GM12872 (cell line): ENCODE measurements at regions not wholly inside any gene's neighbourhood (a gene's known extent, or its start where the extent isn't known, plus 50 kb on each side); places are given as distances from the start of the nearest gene placed in this dataset.

Experiments
- TF ChIP-seq, protein P1 (sequence below): IDR thresholded peaks from 3 replicates; pipeline ENCODE4 v1.5.1; 2011; ENCODE audit warnings: low read depth, mild to moderate bottlenecking, low read length, moderate library complexity; ENCODE audit not compliant: insufficient read depth

GRCh38 chr16:54361246-54361645, 74.7 kb upstream of the IRX3 start:
- TF ChIP-seq, protein P1, sequence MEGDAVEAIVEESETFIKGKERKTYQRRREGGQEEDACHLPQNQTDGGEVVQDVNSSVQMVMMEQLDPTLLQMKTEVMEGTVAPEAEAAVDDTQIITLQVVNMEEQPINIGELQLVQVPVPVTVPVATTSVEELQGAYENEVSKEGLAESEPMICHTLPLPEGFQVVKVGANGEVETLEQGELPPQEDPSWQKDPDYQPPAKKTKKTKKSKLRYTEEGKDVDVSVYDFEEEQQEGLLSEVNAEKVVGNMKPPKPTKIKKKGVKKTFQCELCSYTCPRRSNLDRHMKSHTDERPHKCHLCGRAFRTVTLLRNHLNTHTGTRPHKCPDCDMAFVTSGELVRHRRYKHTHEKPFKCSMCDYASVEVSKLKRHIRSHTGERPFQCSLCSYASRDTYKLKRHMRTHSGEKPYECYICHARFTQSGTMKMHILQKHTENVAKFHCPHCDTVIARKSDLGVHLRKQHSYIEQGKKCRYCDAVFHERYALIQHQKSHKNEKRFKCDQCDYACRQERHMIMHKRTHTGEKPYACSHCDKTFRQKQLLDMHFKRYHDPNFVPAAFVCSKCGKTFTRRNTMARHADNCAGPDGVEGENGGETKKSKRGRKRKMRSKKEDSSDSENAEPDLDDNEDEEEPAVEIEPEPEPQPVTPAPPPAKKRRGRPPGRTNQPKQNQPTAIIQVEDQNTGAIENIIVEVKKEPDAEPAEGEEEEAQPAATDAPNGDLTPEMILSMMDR: no peak

DNA sequence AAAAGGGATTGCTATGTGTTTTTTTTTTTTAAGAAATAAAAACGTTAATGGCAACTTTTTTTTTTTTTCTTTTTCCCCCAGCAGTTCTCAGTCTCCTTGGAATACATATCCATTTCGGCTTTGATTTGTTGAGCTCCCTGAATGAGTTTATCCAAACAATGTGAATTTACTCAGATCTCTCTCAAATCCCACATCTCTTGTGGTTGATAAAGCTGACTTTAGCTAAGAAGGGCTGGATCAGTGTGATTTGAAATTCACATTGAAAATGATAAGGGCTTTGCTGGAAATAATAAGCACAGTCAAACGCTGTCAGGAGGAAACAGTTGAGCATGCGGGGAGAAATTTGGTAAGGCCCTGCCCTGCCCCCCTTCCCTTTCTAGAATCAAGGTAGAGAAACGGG, 74.1 kb upstream of the IRX3 start:
- TF ChIP-seq, protein P1: no peak

DNA sequence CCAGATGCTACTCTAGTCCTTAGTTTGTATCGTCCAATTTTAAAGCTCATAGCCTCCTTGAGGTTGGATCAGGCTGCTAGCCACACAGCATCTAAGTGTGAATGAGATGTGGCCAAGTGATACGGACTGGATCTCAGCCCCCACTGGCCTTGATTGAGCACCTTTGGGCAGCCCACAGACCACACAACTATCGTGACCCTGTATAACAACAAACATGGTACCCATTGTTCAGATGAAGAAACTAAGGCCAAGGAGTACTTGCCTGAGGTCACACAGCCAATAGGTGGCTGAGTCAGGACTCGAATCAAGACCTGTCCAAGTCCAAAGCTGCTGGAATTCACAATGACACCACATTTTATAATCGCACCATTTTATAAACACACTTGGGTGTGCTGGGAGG, 73.0 kb upstream of the IRX3 start:
- TF ChIP-seq, protein P1: no peak

DNA sequence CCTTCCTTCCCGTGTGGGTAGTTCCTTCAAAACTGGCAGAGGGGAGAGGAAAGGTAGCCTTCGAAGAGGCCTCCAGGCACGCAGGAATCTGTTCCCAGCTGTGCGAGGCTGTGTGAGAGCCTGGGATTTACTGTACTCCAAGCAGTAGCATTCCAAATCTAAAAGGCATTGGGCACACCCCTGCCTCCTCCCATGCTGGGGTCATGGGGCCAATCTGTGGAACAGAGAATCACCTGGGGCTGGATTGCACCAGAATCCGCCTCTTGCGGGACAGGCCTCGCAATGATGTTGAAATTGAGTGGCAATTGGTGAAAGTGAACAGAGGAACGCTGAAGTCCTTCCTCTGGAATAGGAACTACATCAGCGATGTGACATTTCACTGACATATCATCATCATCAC, 72.5 kb upstream of the IRX3 start:
- TF ChIP-seq, protein P1: no peak

DNA sequence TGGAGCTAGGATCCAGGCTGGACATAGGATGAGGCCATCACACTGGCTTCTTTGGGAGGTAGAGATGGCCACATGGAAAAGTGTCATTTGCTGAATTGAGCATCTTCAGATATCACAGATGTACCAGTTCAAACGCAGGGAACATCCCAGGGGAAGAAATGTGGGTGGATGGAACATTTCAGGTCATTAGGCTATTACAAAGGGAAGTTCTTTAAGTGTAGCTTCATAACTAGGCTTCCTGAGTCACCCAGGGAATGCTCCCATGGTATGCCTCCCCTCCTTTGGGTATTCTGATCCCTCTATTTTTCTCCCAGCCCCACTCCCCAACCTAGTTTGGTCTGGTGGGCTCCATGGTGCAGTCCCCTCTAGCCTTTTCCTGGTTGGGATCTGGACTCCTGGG, 69.8 kb upstream of the IRX3 start:
- TF ChIP-seq, protein P1: no peak

- TF ChIP-seq, protein P1: no peak
Measured at GRCh38 chr16:54355251-54355650, 68.7 kb upstream of the IRX3 start.

DNA sequence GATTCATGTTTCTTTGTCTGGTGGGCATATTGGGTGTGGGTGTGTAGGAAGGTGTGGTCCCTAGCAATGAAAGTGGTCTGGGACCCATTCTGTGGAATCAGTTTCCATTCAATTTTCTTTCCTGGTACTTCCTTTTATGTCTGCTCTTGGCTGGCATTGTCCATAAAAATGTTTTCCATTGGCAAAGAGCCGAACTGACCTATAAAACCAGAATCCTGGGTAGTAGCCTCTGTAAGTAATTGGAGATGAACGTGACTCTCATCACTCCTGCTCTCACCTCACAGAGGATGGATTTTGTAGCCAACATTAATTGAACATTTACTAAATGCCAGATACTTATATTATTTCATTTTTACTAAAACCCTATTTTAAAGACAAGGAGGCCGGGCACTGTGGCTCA, 66.5 kb upstream of the IRX3 start:
- TF ChIP-seq, protein P1: no peak

- TF ChIP-seq, protein P1: no peak
Measured at GRCh38 chr16:54351171-54351570, 64.6 kb upstream of the IRX3 start.
